CD4-positive, alpha-beta T cell treated with Interferon alpha-2 for 1 hour (primary cell): ENCODE measurements at regions not wholly inside any gene's neighbourhood (a gene's known extent, or its start where the extent isn't known, plus 50 kb on each side); places are given as distances from the start of the nearest gene placed in this dataset.

Source experiments
- DNase-seq, 2 donors: peaks; one replicate each; pipeline ENCODE4 v3.0.0-alpha.2; 2020 to 2022

- DNase-seq, result no peak
These were observed 333.4 kb upstream of the RAB6C start for GRCh38 chr2:129646107-129646506.

GRCh38 chr2:129653246-129653645 is 326.2 kb upstream of the RAB6C start:
- no peak for DNase-seq

DNA sequence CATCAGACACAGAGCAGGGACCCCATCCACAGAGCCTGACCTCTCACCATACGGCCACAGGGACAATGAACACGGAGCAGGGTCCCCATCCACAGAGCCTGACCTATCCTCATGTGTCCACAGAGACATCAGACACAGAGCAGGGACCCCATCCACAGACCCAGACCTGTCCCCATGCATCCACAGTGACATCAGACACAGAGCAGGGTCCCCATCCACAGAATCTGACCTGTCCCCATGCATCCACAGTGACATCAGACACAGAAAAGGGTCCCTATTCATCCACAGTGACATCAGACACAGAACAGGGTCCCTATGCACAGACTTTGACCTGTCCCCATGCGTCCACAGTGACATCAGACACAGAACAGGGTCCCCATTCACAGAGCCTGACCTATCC is 325.1 kb upstream of the RAB6C start:
- no peak for DNase-seq

- no peak for DNase-seq
These were observed 323.3 kb upstream of the RAB6C start for GRCh38 chr2:129656081-129656598.

- DNase-seq, result no peak
These were observed 321.0 kb upstream of the RAB6C start for GRCh38 chr2:129658430-129658829.

GRCh38 chr2:129661935-129662334 is 317.5 kb upstream of the RAB6C start:
- no peak for DNase-seq

GRCh38 chr2:129667577-129667976 is 311.9 kb upstream of the RAB6C start:
- DNase-seq, result no peak

GRCh38 chr2:129672521-129672920 is 306.9 kb upstream of the RAB6C start:
- DNase-seq, result no peak

GRCh38 chr2:129673234-129673633 is 306.2 kb upstream of the RAB6C start:
- no peak for DNase-seq

DNA sequence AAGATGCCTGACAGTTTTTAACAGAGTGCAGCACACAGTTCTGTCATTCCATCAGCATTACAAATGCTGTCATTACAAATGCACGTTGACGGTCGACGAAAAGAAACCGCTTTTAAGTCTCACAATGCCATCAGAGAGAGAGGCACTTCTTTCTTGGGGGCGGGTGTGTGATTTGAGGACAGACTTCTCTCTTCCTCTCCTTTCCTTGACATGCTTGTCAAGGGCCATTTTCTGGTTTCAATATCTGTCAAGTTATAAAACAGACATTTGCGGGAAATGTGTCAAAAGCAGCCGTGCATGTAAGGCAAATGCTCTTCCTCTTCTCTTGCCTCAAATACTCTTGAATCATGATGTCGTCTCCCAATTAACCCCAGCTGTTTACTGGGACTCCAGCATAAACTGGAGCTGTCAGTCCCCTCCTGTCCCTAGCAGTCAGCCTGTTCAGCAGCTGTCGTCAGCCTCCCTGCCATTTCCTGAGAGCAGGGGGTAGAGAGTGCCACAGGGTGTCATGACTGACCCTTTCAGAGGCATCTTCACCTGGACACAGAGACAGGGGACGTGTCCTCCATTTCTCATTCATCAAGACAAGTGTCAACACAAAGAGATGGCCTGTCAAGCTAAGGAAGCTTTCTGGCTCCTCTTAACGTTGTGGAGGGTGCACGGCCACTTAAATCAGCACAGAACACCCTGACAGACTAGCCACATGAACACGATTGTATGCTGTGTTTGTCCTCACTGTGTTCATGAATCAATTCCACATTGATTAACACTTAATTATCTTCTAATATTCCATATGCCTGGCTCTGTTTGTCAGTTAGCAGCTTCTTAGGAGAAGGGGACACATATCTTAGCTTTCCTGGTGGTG is 305.4 kb upstream of the RAB6C start:
- DNase-seq, result no peak

DNA sequence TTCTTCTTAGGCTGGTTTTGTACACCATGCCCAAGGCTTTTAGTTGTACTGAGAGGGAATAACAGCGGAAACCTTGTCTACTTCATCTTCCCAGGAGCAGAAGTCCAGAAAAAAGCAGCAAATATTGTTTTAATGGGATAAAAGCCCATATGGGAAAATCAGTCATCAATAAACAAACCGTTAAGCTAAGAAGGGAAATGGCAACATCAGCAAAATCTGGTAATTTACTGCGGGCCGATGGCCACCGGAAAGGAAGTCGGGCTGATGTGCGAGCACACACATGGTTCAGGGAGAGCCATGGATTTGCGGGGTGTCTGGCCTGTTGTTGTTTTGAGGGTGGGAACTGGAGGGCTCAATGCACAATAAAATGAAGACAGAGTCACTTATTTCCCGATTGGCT is 300.7 kb upstream of the RAB6C start:
- no peak for DNase-seq

DNA sequence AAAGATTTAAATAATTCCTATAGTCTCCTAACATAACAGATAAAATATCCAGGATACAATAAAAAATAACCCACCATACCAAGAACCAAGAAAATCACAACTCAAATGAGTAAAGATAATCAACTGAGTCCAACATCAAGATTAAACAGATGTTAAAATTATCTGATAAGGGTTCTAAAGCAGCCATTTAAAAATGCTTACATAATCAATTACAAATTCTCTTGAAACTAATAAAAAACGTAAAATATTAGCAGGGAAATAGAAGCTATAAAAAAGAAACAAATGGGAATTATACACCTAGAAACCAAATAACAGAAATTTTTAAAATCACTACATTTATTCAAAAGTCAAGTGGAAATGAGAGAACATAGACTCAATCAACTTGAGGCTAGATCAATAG is 297.7 kb upstream of the RAB6C start:
- DNase-seq, result no peak

- DNase-seq, result no peak
These were observed 289.6 kb upstream of the RAB6C start for GRCh38 chr2:129689653-129690448.

GRCh38 chr2:129695496-129695895 is 284.0 kb upstream of the RAB6C start:
- DNase-seq, result no peak

GRCh38 chr2:129698593-129698992 is 280.9 kb upstream of the RAB6C start:
- DNase-seq, result no peak

- DNase-seq, result no peak
These were observed 279.5 kb upstream of the RAB6C start for GRCh38 chr2:129699781-129700573.

DNA sequence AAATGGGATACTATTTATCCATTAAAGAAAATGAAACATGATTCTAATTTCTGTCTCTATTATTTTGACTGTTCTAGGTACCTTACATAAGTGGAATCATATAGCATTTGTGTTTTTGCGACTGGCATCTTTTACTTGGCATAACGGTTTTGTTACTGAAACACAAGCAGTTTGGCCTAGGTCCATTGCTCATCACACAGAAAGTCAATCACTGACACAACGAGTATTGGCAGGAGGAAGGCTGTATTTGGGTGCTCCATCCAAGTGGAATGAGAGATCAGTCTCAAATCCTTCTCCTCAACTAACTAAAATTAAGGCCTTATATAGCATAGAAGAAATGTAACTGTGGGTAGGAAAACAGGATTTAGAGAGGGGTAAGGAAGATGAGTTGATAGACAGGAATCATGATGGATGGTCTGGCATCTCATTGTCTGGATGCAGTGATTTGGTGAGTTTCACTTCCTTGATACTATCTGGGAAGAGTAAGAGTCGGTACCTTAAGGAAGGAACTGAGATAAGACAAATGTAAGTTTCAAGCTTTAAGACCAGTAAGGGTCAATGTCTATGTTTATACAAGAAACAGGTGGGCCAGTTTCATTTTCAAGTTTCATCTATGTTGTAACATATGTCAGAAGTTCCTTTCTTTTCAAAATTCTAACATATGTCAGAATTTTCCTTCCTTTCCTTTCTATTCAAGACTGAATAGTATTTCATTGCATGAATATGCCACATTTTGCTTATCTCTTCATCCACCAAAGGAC is 276.9 kb upstream of the RAB6C start:
- DNase-seq, result no peak

DNA sequence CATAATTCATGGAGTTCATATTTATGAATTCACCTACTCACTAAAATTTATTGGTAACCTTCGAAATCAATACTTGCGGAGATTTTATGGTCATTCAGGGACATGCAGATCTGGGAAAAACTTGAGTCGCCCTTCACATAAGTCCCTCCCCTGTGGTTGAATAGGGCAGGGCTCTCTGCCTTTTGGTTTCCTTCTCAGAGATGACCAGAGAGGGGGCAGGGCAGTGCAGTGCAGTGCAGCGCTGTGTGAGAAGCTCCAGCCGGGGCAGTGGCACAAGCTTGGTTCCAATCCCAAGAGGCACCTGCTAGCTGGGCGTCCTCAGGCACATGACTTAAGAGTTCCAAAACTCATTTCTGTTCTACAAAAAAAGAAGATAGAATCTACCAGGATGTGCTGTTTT is 274.4 kb upstream of the RAB6C start:
- DNase-seq, result no peak

- no peak for DNase-seq
These were observed 271.7 kb upstream of the RAB6C start for GRCh38 chr2:129707800-129708199.

GRCh38 chr2:129708221-129708967 is 271.1 kb upstream of the RAB6C start:
- no peak for DNase-seq
